NCI-H187 treated with DMSO at 0.1 percent for 48 hours (cell line): ENCODE measurements at regions not wholly inside any gene's neighbourhood (a gene's known extent, or its start where the extent isn't known, plus 50 kb on each side); places are given as distances from the start of the nearest gene placed in this dataset.
"Not testable (repeated sequence)": the region's sequence is repeated elsewhere in the genome, so short reads cannot be mapped to it uniquely, and the experiment has no call there.

Source experiments
- DNase-seq: peaks from one replicate; lab custom pipeline; 2025; lab: John Stamatoyannopoulos, UW

- DNase-seq: no peak
These were observed 292.6 kb downstream of the TDRD3 start for GRCh38 chr13:60689571-60689970.

- no peak for DNase-seq
These were observed 292.1 kb downstream of the TDRD3 start for GRCh38 chr13:60689076-60689475.

DNA sequence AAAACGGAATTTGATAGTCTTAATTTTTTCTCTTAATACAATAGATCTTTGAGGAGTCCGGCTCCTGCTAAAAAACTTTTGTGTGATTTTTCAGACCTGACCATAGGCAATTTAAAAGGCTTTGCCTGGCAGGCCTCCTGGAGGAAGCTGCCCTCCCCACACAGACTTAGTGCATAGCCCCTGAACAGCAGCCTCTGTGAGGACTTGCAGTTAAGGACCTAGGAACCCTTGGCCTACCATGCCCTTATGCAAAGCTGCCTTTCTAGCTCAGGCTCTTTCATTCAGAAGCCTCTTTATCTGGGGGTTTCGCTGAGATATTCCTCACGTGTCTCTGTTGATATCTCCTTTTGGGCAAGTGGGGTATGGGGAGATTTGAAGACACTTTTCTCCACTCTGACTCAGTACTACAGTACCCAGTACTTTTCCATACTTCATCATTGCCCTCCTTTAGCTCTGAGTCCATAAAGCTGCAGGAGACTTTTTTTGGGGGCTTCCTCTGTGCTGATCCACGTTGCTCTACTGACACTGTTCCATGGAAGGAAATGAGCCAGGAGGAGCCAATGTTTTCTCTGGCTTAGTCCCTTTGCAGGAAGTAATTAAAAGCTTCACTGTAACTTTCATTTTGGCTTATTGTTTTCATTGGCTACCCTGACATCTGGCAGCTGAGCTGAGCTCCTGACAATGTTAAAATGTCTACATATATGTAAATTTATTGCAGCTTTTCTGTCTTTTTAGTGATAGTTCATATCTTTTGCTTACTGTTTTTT lies 283.1 kb downstream of the TDRD3 start:
- DNase-seq: no peak

- DNase-seq: no peak
These were observed 282.1 kb downstream of the TDRD3 start for GRCh38 chr13:60679131-60679530.

- DNase-seq: no peak
These were observed 274.4 kb downstream of the TDRD3 start for GRCh38 chr13:60671386-60671785.

DNA sequence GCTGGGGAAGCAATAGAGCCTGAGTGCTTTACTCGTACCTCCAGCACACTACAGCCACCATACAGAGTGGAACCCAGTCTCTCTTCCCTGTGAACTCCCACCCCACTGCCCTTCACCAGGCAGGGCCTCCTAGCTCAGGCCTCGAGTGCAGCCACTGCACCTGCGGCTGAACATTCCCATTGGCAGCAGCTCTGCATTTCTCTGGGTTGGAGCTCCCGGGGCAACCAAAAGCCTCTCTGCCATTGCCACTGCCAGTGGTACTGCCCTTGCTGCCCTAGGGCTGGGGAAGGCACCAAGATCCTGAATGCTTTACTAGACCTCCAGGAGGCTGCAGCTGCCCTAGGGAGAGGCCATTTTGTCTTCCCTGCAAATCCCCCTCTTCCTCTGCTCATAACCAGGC lies 266.8 kb downstream of the TDRD3 start:
- no peak for DNase-seq

DNA sequence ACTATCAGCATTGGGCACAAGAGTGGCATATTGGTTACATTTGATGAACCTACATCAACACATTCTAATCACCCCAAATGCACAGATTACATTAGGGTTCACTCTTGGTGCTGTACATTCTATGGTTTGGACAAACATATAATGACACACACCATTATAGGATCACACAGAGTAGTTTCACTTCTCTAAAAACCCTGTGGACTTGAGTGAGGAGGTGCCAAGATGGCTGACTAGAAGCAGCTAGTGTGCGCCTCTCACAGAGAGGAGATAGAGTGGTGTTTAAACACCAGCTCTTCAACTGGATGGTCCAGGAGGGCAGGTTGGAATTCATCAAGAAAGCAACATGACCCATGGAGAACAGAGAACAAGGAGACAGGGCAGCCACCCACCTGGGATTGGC lies 265.6 kb downstream of the TDRD3 start:
- DNase-seq: no peak

DNA sequence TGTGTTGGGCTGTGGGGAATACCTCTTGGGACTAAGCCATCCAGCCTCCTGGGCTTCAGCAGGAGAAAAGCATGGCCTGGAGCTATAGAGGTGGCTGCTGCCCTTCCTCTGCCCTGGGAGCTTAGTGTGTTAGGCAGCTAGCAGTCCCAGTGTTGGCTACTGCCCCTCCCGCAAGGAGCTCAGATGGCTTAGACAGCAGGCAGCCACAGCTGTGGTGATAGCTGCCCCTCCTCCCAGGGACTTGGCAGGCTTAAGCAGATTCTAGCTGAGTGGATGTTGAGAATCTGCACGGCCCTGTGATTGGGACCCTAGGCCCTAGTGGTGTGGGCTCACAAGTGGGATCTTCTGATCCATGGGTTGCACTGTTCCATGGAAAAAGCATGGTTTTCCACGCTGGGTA lies 264.5 kb downstream of the TDRD3 start:
- no peak for DNase-seq

DNA sequence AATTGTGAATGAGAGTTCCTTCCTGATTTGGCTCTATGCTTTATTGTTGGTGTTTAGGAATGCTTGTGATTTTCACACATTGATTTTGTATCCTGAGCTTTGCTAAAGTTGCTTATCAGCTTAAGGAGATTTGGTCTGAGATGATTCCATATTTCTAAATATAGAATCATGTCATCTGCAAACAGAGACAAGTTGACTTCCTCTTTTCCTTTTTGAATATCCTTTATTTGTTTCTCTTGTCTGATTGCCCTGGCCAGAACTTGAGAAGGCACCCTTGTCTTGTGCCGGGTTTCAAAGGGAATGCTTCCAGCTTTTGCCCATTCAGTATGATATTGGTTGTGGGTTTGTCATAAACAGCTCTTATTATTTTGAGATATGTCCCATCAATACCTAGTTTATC lies 260.6 kb downstream of the TDRD3 start:
- DNase-seq: not testable (repeated sequence)

- no peak for DNase-seq
These were observed 258.2 kb downstream of the TDRD3 start for GRCh38 chr13:60655256-60655655.

DNA sequence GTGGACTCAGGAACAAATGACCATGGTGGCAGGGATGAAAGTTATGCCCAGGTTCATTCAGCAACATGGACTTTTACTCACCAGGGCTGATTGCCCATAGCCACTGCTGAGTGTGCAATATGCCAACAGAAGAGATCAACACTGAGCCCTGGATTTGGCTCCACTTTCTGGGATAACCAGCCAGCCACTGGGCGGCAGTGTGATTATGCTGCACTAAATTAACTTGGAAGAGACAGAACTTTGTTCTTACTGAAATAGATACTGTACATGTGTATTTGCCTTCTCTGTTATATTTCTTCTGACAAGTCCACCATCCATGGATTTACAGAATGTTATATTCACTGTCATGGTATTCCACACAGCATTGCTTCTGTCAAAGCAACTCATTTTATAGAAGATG lies 257.4 kb downstream of the TDRD3 start:
- no peak for DNase-seq

DNA sequence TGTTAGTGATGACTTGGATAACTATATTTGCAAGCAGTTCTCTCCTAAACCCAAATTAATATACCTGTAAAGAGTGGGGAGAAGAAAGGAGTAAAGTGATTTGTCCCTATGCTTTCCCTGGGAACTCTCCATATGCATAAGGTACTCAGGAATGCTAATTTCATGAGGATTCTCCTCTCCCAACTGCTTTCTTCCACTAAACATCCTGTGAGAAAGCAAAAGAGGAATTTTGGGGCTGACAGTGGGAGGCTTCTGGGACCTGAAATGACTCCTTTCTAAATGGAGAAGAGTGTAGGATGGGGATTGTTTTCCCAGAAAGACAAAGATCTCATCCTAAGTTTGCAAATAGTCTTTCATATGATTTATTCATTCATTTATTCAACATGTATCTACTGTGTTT lies 250.5 kb downstream of the TDRD3 start:
- no peak for DNase-seq

- DNase-seq: no peak
These were observed 249.6 kb downstream of the TDRD3 start for GRCh38 chr13:60646620-60647019.

DNA sequence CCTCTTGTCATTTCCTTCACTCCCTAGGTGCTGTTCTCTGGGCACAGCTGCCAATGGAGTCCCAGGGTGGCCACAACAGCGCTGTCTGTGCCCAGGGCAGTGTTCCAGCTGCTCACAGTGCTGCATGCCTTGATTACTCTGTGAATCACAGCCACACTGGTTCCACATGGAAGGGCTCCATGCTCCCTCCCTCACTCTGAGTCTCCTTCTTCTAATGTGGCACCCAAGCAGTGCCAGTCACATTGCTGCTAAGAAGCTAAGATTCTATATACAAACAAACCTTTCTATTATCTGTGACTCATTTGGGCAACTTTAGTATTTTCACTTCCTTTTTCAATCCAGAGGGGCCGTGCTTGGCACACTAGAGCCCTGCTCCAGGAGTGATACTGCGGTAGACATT lies 248.7 kb downstream of the TDRD3 start:
- DNase-seq: no peak

DNA sequence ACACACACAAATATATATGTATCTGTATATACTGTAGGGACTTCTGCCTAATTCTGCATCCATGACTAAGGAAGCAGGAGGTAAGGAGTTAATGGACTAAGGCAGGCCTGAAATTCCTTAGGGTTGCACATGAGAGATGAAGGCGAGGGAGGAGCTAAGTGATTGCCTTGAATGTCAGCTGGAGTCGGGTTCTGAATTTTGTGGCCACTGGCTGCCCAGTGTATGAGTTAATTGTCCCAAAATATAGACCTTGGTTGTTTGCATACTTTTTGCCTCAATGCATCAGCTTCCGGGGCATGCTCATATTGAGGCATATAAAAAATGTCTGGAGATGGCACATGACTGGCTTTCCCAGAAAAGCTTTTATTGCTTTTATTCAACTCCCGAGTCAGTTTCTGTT lies 245.5 kb downstream of the TDRD3 start:
- no peak for DNase-seq

DNA sequence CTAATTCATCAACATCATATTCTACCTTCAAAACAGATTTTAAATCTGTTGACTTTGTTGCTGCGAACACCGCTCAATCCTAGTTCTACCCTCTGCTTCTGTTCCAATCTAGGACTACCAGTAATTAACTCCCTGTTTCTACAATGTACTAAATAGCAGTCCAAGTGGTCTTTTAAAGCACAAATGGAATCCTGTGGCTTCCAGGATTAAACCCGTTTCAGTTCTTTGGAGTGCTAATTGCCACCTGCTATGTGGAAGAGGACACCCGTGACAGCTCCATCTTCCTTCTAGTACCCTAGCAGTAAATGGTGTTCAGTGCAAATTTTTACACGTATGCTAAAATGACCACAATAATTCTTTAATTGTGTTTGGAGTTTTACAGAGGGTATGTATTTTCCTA lies 232.1 kb downstream of the TDRD3 start:
- no peak for DNase-seq

DNA sequence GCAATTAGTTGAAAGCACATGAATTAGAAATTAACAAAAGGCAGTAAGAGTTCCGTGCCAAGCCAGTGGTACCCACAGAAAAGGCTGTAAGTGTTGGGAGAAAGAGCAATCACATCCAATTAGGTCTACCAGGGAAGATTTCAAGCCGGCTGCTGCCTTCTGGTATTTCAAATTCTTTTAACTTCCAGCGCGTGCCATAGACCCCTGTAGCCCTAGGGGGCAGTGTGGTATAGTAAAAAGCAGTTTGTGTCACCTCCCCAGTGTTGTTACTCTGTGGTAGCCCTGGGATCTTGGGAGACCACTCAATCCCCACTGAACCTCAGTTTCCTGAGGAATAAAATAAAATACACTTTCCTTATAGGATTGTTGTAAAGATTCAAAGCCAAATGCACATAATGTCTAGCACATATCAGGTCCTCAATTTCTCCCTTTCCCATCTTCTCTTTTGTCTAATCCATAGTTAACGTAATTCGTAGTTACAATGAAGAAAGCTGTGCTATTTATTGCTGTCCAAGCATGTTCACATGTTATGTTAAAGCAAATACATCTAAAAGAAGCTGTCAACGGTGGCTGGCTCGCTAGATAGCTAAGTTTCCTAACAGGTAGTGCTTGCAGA lies 230.2 kb downstream of the TDRD3 start:
- DNase-seq: no peak
